HG03432 (cell line): ENCODE measurements at regions not wholly inside any gene's neighbourhood (a gene's known extent, or its start where the extent isn't known, plus 50 kb on each side); places are given as distances from the start of the nearest gene placed in this dataset.
"Not testable (repeated sequence)": the region's sequence is repeated elsewhere in the genome, so short reads cannot be mapped to it uniquely, and the experiment has no call there.

ENCODE experiments used
- ATAC-seq: cut with Tn5 transposase; IDR thresholded peaks from one replicate; pipeline ENCODE4 v1.9.1; 2021; ENCODE audit warnings: mild to moderate bottlenecking, moderate library complexity; ENCODE audit not compliant: unreplicated experiment

DNA sequence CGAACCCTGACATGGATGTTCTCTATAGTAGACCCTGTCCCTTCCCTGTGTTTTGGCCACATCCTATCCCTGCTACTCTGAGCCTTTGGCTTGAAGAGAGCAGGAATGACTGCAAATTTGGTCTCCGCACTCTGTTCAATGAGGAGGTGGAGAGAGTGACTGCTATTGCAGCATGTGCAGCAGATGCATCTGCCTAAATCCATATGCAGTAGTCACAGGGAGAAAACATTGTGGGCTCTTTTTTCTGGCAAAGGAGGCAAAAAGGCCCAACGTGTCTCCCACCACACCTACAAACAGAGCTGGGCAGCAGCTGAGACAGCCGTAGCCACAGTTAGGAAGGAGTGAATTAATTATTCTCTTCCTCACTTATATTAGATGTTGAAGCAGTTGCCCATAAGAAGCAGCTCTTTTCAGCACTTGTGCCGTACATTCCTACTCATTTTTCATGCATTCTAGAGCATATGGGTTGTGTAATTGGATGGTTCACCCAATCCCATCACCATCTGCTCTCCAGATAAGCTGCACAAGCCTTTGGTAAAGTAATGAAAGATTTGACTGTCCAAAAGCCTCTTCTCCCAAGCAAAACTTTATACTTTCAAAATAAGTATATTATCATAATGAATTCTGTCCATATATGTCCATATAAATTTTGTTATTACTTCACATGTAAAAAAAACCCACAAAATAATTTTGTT lies 147.9 kb upstream of the FAM47A start:
- no peak for ATAC-seq

- ATAC-seq, result no peak
Measured at GRCh38 chrX:34275699-34276098, 143.6 kb upstream of the FAM47A start.

GRCh38 chrX:34270434-34270833 lies 138.3 kb upstream of the FAM47A start:
- ATAC-seq, result no peak

DNA sequence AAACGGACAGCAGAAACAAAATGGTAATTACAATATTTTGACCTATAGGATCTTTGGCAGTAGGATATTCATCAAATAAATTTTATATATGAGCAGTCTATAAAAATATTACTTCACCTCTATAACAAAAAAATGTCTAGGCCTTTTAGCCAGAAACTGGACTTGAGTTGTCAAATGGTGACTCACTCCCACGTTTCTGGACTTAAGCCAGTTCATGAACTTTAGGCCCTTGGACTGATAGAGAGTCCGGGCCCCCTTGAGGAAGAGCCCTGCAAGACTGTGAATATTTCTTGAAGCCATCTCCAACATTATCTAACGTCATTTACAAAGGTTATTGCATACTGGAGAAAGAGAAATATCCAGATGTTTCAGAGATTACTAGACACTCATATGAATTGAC lies 106.8 kb upstream of the FAM47A start:
- ATAC-seq, result no peak

DNA sequence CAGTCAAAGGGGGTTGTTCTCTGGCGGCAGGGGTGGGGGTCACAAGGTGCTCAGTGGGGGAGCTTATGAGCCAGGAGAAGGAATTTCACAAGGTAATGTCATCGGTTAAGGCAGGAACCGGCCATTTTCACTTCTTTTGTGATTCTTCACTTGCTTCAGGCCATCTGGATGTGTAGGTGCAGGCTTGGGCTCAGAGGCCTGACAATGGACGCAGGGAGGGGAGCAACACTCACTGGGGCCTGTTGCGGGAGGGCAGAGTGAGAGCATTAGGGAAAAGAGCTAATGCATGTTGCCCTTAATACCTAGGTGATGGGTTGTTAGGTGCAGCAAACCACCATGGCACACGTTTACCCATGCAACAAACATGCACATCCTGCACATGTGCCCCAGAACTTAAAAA lies 98.0 kb upstream of the FAM47A start:
- ATAC-seq, result not testable (repeated sequence)

DNA sequence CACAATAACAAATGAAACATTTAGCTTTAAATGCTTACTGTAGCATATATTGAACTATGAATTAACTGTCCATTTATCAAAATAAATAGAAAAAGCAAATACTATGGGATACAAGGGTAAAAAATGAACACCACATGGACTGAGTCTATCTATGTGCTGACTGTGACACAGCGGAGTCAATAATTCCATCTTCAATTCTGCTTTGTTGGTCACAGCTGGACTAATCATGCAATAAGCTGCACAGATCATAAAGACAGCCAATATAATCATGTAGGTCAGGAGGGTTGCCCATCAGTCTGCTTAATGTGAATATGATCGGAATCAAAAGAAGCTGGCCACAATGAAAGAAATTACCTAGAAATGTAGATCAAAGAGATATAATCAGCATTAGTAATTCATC lies 95.7 kb upstream of the FAM47A start:
- ATAC-seq, result no peak

- ATAC-seq, result no peak
Measured at GRCh38 chrX:34223574-34223973, 91.5 kb upstream of the FAM47A start.

- ATAC-seq, result no peak
Measured at GRCh38 chrX:34218063-34218462, 85.9 kb upstream of the FAM47A start.

DNA sequence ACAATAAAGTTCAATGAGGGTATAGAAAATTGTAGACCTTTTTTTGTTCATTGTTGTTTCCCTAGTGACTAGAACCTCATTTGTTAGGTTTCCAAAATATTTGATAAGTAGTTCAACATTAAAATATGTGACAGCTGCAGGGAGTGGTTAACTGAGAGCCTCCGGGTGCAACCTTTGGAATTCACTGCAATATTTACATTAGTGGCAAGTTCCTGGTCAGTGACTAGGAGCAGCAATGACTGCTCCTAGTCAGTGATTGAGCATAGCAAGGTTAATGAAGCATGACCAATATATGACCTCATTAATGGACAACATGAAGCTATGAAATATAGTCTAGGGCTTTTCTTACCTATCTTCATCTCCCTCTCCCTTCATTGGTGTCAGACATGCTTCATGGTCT lies 65.8 kb upstream of the FAM47A start:
- ATAC-seq, result no peak
